IPS-18a (cell line): ENCODE measurements at regions not wholly inside any gene's neighbourhood (a gene's known extent, or its start where the extent isn't known, plus 50 kb on each side); places are given as distances from the start of the nearest gene placed in this dataset.

Experiments used
- H3K27ac ChIP-seq: one replicate; pipeline ENCODE4 v1.5.1; 2013; ENCODE audit warnings: low read length
- H3K27me3 ChIP-seq: one replicate; pipeline ENCODE4 v1.6.1; 2013; ENCODE audit warnings: mild to moderate bottlenecking, low read length; ENCODE audit not compliant: control insufficient read depth, insufficient read depth
- H3K36me3 ChIP-seq: one replicate; pipeline ENCODE4 v1.6.1; 2013; ENCODE audit warnings: low read depth, low read length; ENCODE audit not compliant: control insufficient read depth
- H3K4me1 ChIP-seq: one replicate; pipeline ENCODE4 v1.6.1; 2013; ENCODE audit warnings: low read depth, low read length; ENCODE audit not compliant: control insufficient read depth
- H3K4me3 ChIP-seq: one replicate; pipeline ENCODE4 v1.5.1; 2013; ENCODE audit warnings: low read length
- H3K9ac ChIP-seq: one replicate; pipeline ENCODE4 v1.6.1; 2013; ENCODE audit warnings: mild to moderate bottlenecking, low read length, moderate library complexity
- H3K9me3 ChIP-seq: one replicate; pipeline ENCODE4 v1.6.1; 2013; ENCODE audit warnings: low read depth, low read length; ENCODE audit not compliant: control insufficient read depth

GRCh38 chr6:21902628-21903169 is 309.1 kb downstream of the SOX4 start:
- Histone ChIP-seq H3K27me3 (no peaks in the 10 kb centered on the region), H3K4me1 (peaks cover 14% of the 10 kb centered on the region), H3K4me3 (no peak overlapping the region), H3K9me3 (no peaks in the 10 kb centered on the region), H3K27ac (no peak overlapping the region), H3K36me3 (peaks cover 6% of the 10 kb centered on the region), H3K9ac (no peak overlapping the region)

DNA sequence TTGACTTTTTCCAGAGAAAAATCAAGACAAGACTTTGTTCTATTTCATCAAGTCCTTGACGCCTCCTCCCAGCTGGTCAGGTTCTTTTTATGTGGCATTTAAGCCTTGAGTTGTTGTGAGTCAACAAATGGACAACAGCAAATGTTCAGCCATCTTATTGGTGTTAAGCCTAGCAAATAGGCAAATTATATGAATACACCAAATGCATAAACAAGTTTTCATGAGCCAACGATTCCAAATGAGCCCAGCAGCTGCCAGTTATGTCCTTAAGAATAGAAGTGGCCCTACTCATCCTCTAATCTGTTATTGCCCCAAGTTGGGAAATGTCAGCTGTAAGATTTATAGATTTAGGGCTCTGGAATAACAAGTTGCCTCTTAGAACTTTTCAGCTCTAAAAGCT is 312.0 kb downstream of the SOX4 start:
- peaks cover 26% of the 10 kb centered on the region for H3K4me1 ChIP-seq
- peaks cover 6% of the 10 kb centered on the region for H3K36me3 ChIP-seq

GRCh38 chr6:21906826-21907225 is 313.3 kb downstream of the SOX4 start:
- Histone ChIP-seq H3K36me3 (no peaks in the 10 kb centered on the region), H3K27me3 (no peaks in the 10 kb centered on the region), H3K9ac (no peak overlapping the region), H3K4me3 (no peak overlapping the region), H3K4me1 (peaks cover 26% of the 10 kb centered on the region), H3K27ac (no peak overlapping the region), H3K9me3 (no peaks in the 10 kb centered on the region)

More for the DNA sequence above, 312.0 kb downstream of the SOX4 start:
- Histone ChIP-seq H3K27ac (no peak overlapping the region), H3K4me3 (no peak overlapping the region), H3K9ac (no peak overlapping the region), H3K9me3 (no peaks in the 10 kb centered on the region), H3K27me3 (no peaks in the 10 kb centered on the region)

DNA sequence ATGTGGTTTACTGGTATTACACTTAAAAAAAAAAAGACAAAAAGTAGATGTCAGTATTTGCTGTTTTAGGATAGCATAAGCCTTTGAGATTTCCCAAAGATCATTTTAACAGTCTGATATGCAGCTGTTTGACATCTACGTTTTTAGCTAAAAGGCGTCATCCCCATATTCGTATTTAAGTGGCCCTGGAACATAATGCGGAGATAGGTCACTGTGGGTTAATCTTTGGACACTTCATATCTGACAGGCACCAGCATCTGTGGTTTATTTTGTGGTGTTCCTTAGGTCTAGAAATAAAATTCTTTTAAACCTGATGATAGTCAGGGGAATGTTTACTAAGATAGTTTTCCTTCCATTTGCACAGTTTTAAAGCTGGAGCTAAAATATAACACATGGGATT is 313.7 kb downstream of the SOX4 start:
- Histone ChIP-seq H3K27me3 (no peaks in the 10 kb centered on the region), H3K27ac (no peak overlapping the region), H3K4me1 (peaks cover 29% of the 10 kb centered on the region), H3K9me3 (no peaks in the 10 kb centered on the region), H3K9ac (no peak overlapping the region), H3K4me3 (no peak overlapping the region), H3K36me3 (no peaks in the 10 kb centered on the region)

DNA sequence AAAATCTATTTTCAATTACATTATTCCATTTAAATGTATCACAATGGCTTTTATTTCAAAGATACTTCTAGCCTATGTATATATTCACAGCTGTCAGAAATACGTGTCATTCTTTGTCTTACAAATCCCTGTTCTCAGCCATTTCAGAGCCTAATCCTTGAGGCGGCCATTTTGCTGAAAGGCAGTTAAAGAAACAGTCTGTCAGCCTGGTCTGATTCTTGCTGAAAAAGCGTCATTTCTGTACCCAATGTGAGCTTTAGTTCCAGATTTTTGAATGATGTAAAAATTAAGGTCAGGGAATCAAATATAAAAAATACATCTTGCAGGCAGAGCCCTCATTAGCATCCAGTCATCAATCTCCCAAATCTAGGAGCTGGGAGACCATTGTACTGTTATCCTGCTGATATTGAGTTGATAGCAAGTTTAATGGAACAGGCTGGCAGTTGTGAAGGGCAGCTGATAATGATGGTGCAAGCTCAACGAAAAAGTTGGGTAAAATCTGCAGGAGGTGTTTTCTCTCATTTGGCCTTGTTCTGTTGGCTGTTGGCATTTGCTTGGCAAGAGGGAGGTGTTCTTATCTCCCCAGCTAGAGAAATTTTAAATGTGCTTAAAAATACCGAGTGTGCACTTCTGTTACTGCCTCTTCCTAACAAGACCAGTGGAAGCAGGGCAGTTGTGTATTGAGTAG is 314.8 kb downstream of the SOX4 start:
- Histone ChIP-seq H3K27ac (peak overlapping the region; percentile 88), H3K27me3 (no peaks in the 10 kb centered on the region), H3K9me3 (no peaks in the 10 kb centered on the region), H3K36me3 (no peaks in the 10 kb centered on the region), H3K4me3 (no peak overlapping the region), H3K9ac (peak overlapping the region; percentile 42), H3K4me1 (peaks cover 26% of the 10 kb centered on the region)

GRCh38 chr6:21909321-21909720 is 315.8 kb downstream of the SOX4 start:
- H3K9me3 ChIP-seq = no peaks in the 10 kb centered on the region
- no peak overlapping the region for H3K27ac ChIP-seq
- no peak overlapping the region for H3K4me3 ChIP-seq
- peaks cover 26% of the 10 kb centered on the region for H3K4me1 ChIP-seq
- no peak overlapping the region for H3K9ac ChIP-seq
- no peaks in the 10 kb centered on the region for H3K36me3 ChIP-seq
- H3K27me3 ChIP-seq = no peaks in the 10 kb centered on the region

DNA sequence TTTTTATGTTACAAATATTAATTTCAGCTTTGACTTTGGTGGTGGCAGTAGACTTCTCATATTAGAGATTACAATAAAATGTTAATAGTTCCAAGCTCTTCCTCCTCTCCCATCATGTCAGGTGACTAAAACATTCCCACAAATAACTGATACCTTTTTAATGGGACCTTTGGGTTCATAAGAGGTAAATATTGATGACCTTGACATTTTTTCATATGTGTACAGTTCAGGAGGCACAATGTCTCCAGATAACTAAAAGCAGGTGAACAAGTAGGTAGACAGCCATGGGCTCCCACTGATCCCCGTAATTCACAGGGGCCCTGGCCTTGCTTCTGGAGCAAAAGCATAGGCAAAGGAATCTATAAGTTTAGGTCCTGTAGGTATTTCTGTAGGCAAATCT is 317.7 kb downstream of the SOX4 start:
- no peaks in the 10 kb centered on the region for H3K27me3 ChIP-seq
- peaks cover 26% of the 10 kb centered on the region for H3K4me1 ChIP-seq
- H3K4me3 ChIP-seq = no peak overlapping the region
- H3K36me3 ChIP-seq = no peaks in the 10 kb centered on the region
- no peak overlapping the region for H3K9ac ChIP-seq
- no peaks in the 10 kb centered on the region for H3K9me3 ChIP-seq
- H3K27ac ChIP-seq = no peak overlapping the region

DNA sequence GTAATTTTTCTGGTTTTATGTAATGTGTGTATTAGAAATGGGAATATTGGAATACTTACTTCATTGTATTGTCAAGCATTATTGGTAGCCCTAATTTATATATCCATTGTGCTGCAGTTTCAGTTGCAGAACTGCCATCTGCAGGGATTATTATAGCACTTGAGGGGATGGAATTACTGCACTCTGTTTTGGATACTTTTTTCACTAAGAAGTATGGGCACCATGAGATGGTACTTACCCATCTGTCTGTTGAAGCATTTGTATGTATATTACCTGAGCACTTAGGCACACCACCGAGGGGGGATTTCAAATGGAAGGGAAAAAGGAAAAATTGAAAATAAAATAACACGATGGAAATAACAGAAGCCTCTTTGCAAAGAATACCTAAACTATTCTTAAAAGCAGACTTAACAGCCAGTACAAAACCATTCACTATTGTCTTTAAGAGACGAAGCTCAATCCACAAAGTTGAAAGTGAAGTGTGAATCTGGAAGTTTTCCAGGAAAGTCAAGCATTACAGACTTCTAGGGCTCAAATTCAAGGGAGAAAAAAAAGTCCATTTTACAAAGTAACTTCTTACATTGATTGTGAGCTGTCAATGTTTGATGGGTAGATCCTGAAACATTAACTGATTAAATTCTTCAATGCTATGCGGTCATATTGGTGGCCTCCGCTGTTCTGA is 318.7 kb downstream of the SOX4 start:
- Histone ChIP-seq H3K27me3 (no peaks in the 10 kb centered on the region), H3K4me1 (peaks cover 25% of the 10 kb centered on the region), H3K27ac (no peak overlapping the region), H3K9me3 (no peaks in the 10 kb centered on the region), H3K4me3 (no peak overlapping the region), H3K36me3 (no peaks in the 10 kb centered on the region), H3K9ac (no peak overlapping the region)

DNA sequence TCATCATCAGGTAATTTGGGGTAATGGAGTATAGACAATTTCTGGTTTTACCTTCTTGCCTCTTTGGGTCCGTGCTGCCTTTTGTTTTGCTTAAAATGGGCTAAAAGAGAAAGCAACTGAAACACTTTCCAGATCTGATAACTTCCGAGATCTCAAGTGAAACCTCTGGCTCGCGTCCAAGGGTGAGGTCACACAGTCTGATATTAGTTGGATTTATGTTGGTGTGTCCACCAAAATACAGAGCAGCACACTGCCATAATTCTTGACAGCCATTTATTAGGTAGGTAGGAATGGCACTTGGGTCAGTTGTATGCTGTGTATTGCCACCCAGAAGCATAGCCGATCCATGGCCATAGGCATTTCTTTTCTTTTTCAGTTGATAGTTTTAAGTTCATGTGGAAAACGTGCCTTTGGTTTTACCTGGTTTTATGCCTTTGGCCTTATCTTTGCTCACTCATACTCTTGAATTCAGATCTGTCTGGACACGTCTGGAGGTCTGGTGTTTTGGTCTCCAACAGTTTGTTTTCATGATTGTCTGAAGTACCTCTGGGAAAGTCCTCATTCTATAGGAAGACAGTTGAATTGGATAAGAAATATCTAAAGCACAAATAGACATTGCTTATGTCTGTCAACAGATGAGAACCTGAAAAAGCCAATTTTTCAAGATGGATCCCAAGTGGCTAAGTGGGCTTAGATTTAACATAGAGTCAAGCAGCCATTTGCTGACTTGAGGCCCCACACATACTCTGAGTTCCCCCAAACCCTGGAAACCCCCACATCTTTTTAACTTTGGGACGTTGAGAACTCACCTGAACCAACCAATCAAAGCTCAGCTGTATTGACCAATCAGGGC is 320.8 kb downstream of the SOX4 start:
- Histone ChIP-seq H3K27me3 (no peaks in the 10 kb centered on the region), H3K36me3 (no peaks in the 10 kb centered on the region), H3K9me3 (no peaks in the 10 kb centered on the region), H3K9ac (no peak overlapping the region), H3K4me1 (peaks cover 8% of the 10 kb centered on the region), H3K4me3 (no peak overlapping the region), H3K27ac (no peak overlapping the region)

GRCh38 chr6:21915707-21916260 is 322.2 kb downstream of the SOX4 start:
- H3K4me3 ChIP-seq = no peak overlapping the region
- H3K4me1 ChIP-seq = peaks cover 8% of the 10 kb centered on the region
- no peaks in the 10 kb centered on the region for H3K36me3 ChIP-seq
- no peaks in the 10 kb centered on the region for H3K9me3 ChIP-seq
- no peak overlapping the region for H3K9ac ChIP-seq
- no peak overlapping the region for H3K27ac ChIP-seq
- H3K27me3 ChIP-seq = no peaks in the 10 kb centered on the region

DNA sequence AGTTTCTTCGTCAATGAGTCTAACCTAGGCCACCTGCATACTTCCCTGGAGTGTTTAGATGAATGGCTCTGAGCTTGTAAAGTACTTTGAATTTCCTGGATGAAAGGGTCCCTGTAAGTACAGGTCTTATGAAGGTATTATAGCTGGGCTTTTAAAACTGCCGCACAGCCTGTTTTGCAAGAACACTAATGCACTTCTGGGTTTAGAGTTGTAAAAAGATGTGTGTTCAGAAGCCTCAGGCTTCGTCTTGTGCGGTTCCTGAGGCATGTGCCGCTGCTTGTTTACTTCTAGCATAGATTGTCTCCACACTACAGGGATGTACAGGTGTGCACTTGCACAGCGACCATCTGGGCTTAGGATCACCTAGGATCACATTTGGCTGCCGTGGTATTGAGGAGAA is 324.5 kb downstream of the SOX4 start:
- peaks cover 11% of the 10 kb centered on the region for H3K4me1 ChIP-seq
- no peak overlapping the region for H3K4me3 ChIP-seq
- H3K27ac ChIP-seq = no peak overlapping the region
- no peaks in the 10 kb centered on the region for H3K9me3 ChIP-seq
- H3K27me3 ChIP-seq = no peaks in the 10 kb centered on the region
- no peaks in the 10 kb centered on the region for H3K36me3 ChIP-seq
- H3K9ac ChIP-seq = no peak overlapping the region
